ENCODE measurements at regions not wholly inside any gene's neighbourhood (a gene's known extent, or its start where the extent isn't known, plus 50 kb on each side); places are given as distances from the start of the nearest gene placed in this dataset.

DNA sequence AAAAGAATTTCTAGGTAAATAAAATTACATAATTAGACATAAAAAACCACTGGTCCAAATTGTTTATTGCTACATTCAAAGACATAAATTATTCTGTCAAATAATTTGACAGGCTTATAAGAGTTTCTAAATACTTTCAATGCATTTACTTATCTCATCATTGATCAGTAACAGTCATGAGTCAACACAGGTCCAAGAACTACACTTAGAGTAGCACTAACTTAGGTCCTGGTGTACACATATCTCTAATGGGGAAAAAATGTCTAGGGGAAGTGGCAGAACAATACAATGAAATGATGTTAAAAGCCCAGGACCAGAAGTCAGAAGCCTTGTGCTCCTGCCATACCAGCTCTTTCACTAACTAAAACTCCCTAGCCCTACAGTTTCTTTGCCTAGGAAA, 96.5 kb upstream of the SLCO6A1 start:
- TF ChIP-seq, protein P1, sequence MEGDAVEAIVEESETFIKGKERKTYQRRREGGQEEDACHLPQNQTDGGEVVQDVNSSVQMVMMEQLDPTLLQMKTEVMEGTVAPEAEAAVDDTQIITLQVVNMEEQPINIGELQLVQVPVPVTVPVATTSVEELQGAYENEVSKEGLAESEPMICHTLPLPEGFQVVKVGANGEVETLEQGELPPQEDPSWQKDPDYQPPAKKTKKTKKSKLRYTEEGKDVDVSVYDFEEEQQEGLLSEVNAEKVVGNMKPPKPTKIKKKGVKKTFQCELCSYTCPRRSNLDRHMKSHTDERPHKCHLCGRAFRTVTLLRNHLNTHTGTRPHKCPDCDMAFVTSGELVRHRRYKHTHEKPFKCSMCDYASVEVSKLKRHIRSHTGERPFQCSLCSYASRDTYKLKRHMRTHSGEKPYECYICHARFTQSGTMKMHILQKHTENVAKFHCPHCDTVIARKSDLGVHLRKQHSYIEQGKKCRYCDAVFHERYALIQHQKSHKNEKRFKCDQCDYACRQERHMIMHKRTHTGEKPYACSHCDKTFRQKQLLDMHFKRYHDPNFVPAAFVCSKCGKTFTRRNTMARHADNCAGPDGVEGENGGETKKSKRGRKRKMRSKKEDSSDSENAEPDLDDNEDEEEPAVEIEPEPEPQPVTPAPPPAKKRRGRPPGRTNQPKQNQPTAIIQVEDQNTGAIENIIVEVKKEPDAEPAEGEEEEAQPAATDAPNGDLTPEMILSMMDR (IDR thresholded peaks at IDR 0.05): no peak
- TF ChIP-seq KDM5A (IDR thresholded peaks at IDR 0.05): no peak
- no peak for TF ChIP-seq CEBPB (IDR thresholded peaks at IDR 0.05)
- TF ChIP-seq REST (IDR thresholded peaks at IDR 0.05): no peak
- TF ChIP-seq HDAC2 (IDR thresholded peaks at IDR 0.05): no peak
- no peak for TF ChIP-seq RFX5 (IDR thresholded peaks at IDR 0.05)
- TF ChIP-seq NPAS2 (CRISPR knock-in tag; IDR thresholded peaks at IDR 0.05; ENCODE audit: borderline replicate concordance): no peak
- TF ChIP-seq POLR2A (IDR thresholded peaks at IDR 0.05; ENCODE audit: low read length): no peak
- no peak for TF ChIP-seq SMC3 (IDR thresholded peaks at IDR 0.05)
- TF ChIP-seq JUN (IDR thresholded peaks at IDR 0.05): no peak
- TF ChIP-seq TFCP2L1 (CRISPR knock-in tag; IDR thresholded peaks at IDR 0.05): no peak
